Activated T-helper 1 cell treated with anti-CD3 and anti-CD28 coated beads, Interleukin-12 subunit alpha, Interleukin-12 subunit beta, Interleukin-2, Interleukin-4 antibody, amounts not matched to agents 30 ng/mL and 10 ng/mL and 1 ng/mL, durations not matched to agents 14 hours and 24 hours and 36 hours (primary cell): ENCODE measurements at regions not wholly inside any gene's neighbourhood (a gene's known extent, or its start where the extent isn't known, plus 50 kb on each side); places are given as distances from the start of the nearest gene placed in this dataset.
"Not testable (repeated sequence)": the region's sequence is repeated elsewhere in the genome, so short reads cannot be mapped to it uniquely, and the experiment has no call there.

Source experiments
- DNase-seq: peaks from one replicate; pipeline ENCODE4 v3.0.0; 2021; ENCODE audit warnings: low spot score
- H3K27ac Mint-ChIP-seq: one replicate; pipeline ENCODE4 v1.8.0; 2021; ENCODE audit warnings: mild to moderate bottlenecking, mixed read lengths
- H3K27me3 Mint-ChIP-seq: one replicate; pipeline ENCODE4 v1.8.0; 2022; ENCODE audit warnings: mild to moderate bottlenecking, moderate library complexity, mixed read lengths; ENCODE audit not compliant: insufficient read depth
- H3K36me3 Mint-ChIP-seq: one replicate; pipeline ENCODE4 v1.8.0; 2021; ENCODE audit warnings: low read depth, mixed read lengths
- H3K4me1 Mint-ChIP-seq: one replicate; pipeline ENCODE4 v1.8.0; 2021; ENCODE audit warnings: low read depth, mixed read lengths
- H3K4me3 Mint-ChIP-seq: one replicate; pipeline ENCODE4 v1.8.0; 2021; ENCODE audit warnings: mild to moderate bottlenecking, moderate library complexity, mixed read lengths
- H3K9me3 Mint-ChIP-seq: one replicate; pipeline ENCODE4 v1.8.0; 2021; ENCODE audit warnings: mixed read lengths
- intact Hi-C: fragments of 100-400 bp; cut with micrococcal nuclease; formaldehyde crosslinking; loops from one replicate; pipeline ENCODE4 v1.15.1; 2024

- Mint-ChIP-seq H3K27me3 (no peaks in the 10 kb centered on the region), H3K4me1 (no peaks in the 10 kb centered on the region), H3K4me3 (no peak overlapping the region), H3K9me3 (no peaks in the 10 kb centered on the region), H3K27ac (no peak overlapping the region), H3K36me3 (peaks cover 2% of the 10 kb centered on the region)
- DNase-seq: no peak
- intact Hi-C loops: no loop called here
Observed at GRCh38 chr4:11074581-11075241, 354.0 kb downstream of the HS3ST1 start.

DNA sequence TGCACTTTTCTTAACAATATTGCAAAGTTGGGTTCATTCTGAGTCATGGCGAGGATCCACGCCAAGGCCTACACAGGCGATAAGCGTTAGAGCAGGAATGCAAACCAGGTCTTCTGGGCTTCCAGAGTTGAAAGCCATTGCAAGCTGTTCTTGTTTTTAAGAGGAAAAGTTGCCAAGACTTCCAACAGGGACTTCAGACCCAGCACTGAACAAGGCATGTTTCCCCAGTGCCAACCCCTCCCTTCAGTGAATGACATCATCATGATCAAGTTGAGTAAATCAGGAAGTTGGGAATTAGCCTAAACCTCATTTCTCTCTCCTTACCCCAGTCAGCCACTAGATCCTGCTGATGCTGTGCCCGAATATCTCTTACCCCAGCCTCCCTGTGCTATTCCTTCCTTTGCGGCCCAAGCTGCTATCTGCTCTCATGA is 355.1 kb downstream of the HS3ST1 start:
- no peak for DNase-seq
- Mint-ChIP-seq H3K9me3 (no peaks in the 10 kb centered on the region), H3K27ac (no peak overlapping the region), H3K4me3 (no peak overlapping the region), H3K27me3 (no peaks in the 10 kb centered on the region), H3K36me3 (peaks cover 2% of the 10 kb centered on the region), H3K4me1 (no peaks in the 10 kb centered on the region)
- intact Hi-C loops: no loop called here

DNA sequence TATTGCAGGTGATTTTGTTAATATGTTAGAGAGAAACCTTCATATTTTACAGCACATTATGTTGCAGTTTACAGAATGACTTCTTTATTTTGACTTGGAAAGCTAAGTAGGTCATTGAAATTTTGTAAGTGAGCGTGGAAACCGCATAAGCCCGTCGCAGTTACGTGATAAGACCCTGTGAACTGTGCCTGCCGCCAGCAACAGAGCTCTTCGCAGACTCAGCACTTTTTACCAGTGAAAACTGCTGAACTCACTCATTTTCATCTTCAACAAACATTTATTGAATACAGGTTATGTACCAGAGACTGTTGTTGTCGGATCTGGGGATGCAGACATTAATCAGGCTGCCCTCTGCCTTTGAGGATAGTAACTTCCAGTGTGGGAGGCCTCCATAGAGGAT is 355.7 kb downstream of the HS3ST1 start:
- H3K4me3 Mint-ChIP-seq: no peak overlapping the region
- H3K4me1 Mint-ChIP-seq: no peaks in the 10 kb centered on the region
- H3K36me3 Mint-ChIP-seq: peaks cover 2% of the 10 kb centered on the region
- no peak overlapping the region for H3K27ac Mint-ChIP-seq
- DNase-seq: no peak
- intact Hi-C loops: no loop called here
- H3K9me3 Mint-ChIP-seq: no peaks in the 10 kb centered on the region
- no peaks in the 10 kb centered on the region for H3K27me3 Mint-ChIP-seq

DNA sequence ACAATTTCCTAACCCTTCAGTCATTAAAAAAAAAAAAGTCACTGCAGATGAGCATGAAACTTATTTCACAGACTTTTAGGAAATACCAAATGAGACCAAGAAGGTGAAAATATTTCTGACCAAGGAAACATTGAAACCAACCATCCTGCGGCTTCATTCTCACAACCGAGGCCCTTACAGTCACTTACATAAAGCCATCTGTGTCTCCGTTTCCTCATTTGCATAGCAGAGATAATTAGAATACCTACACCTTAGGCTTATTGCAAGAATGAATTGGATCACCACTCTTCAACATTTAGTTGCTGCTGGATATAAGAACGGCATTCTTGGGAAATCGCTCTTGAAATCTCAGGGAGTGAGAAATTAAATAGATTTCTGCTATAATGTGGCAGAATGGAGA is 356.2 kb downstream of the HS3ST1 start:
- Mint-ChIP-seq H3K4me3 (no peak overlapping the region), H3K36me3 (peaks cover 2% of the 10 kb centered on the region), H3K4me1 (no peaks in the 10 kb centered on the region), H3K27me3 (no peaks in the 10 kb centered on the region), H3K27ac (no peak overlapping the region), H3K9me3 (peaks cover 1% of the 10 kb centered on the region)
- DNase-seq: no peak
- intact Hi-C loops: no loop called here

DNA sequence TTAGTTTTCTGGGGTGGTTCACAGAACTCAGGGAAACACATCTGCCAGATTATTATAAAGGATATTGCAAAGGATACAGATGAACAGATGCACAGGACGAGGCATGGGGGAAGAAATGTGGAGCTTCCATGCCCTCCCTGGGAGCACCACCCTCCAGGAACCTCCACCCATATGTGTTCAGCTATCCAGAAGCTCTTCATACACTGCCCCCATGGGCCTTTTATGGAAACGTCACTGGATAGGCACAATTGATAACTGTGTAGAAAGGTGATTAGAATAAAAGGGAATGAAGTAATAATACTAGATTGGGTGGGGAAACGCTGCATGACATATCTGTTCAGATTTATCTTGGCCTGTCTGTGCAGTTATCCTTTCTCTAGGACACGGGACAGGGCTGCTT is 357.9 kb downstream of the HS3ST1 start:
- H3K36me3 Mint-ChIP-seq: no peaks in the 10 kb centered on the region
- H3K4me1 Mint-ChIP-seq: no peaks in the 10 kb centered on the region
- peaks cover 5% of the 10 kb centered on the region for H3K9me3 Mint-ChIP-seq
- DNase-seq: no peak
- no peak overlapping the region for H3K27ac Mint-ChIP-seq
- H3K4me3 Mint-ChIP-seq: no peak overlapping the region
- H3K27me3 Mint-ChIP-seq: no peaks in the 10 kb centered on the region
- intact Hi-C loops: no loop called here

DNA sequence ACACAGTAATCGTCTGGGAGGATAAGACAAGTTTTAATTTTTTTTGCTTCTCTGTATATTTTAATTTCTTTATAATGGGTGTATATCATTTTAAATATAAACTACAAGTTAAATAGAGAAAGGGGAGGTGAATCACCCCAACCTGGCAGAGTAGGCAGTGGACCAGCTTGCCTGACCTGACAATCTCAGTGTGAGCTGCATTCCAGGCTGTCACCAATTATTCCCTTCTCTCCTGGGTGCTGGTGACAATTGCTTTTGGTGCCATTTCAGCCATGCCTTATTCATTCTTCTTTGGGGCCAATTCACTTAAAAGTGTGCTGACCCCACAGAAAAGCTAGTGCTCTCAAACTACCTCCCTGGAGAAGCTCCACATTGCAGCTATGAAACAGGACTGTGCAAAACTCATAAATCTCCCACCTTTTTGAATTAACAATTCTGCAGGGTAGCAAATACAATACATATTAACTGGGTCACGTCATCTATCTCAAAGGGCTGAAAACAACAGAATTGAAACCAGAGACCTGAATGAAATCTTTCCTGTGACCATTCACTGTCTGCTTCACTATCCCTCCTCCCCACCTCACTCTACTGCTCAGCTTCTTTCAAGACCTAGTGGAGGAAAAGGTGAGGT is 359.0 kb downstream of the HS3ST1 start:
- H3K4me1 Mint-ChIP-seq: no peaks in the 10 kb centered on the region
- H3K36me3 Mint-ChIP-seq: no peaks in the 10 kb centered on the region
- no peak overlapping the region for H3K27ac Mint-ChIP-seq
- H3K9me3 Mint-ChIP-seq: peaks cover 5% of the 10 kb centered on the region
- no peak for DNase-seq
- H3K4me3 Mint-ChIP-seq: no peak overlapping the region
- intact Hi-C loops: no loop called here
- H3K27me3 Mint-ChIP-seq: no peaks in the 10 kb centered on the region

DNA sequence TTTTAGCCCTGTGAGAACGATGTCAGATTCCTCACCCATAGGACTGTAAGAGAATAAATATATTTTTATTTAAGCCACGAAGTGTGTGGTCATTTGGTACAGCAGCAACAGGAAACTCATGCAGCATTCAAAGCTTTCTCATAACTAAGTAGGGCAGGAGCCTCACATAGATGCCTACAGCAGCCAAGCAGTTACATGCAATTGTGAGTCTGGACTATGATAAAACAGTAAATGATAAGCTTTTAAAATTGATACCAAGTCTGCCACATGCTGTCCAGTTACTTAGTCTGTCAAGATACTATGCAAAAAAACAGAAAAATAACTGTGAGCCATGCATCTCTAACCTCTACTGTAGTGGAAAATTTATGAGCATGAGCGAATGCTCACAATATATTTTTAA is 359.6 kb downstream of the HS3ST1 start:
- H3K36me3 Mint-ChIP-seq: no peaks in the 10 kb centered on the region
- peaks cover 5% of the 10 kb centered on the region for H3K9me3 Mint-ChIP-seq
- H3K4me3 Mint-ChIP-seq: no peak overlapping the region
- H3K4me1 Mint-ChIP-seq: no peaks in the 10 kb centered on the region
- no peak overlapping the region for H3K27ac Mint-ChIP-seq
- DNase-seq: no peak
- H3K27me3 Mint-ChIP-seq: no peaks in the 10 kb centered on the region
- intact Hi-C loops: no loop called here

- H3K36me3 Mint-ChIP-seq, DNase-seq, H3K4me3 Mint-ChIP-seq, H3K27me3 Mint-ChIP-seq, H3K9me3 Mint-ChIP-seq, H3K27ac Mint-ChIP-seq, intact Hi-C loops, H3K4me1 Mint-ChIP-seq: not testable (repeated sequence)
Observed at GRCh38 chr4:11066584-11066983, 362.1 kb downstream of the HS3ST1 start.

DNA sequence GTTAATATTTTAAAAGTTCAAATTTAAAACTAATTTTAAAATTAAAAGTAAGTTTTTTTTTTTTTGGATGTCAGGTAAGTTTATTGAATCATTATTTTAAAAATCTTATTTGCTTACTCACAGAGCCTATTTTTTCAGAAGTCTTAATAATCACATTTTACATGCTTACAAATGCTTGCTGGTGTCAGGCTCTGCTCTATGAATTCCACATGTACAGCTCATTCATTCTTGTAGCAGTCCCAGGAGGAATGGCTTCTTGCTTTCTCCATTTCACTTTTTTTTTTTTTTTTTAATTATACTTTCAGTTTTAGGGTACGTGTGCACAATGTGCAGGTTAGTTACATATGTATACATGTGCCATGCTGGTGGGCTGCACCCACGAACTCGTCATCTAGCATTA is 368.1 kb downstream of the HS3ST1 start:
- intact Hi-C loops, H3K36me3 Mint-ChIP-seq, DNase-seq, H3K9me3 Mint-ChIP-seq, H3K4me1 Mint-ChIP-seq, H3K27me3 Mint-ChIP-seq, H3K27ac Mint-ChIP-seq, H3K4me3 Mint-ChIP-seq: not testable (repeated sequence)

GRCh38 chr4:11054937-11055336 is 370.4 kb upstream of the CLNK start:
- H3K36me3 Mint-ChIP-seq, intact Hi-C loops, H3K27ac Mint-ChIP-seq, H3K4me1 Mint-ChIP-seq, H3K4me3 Mint-ChIP-seq, H3K27me3 Mint-ChIP-seq, DNase-seq, H3K9me3 Mint-ChIP-seq: not testable (repeated sequence)

GRCh38 chr4:11053601-11054220 is 369.1 kb upstream of the CLNK start:
- H3K36me3 Mint-ChIP-seq: no peaks in the 10 kb centered on the region
- DNase-seq: no peak
- H3K4me3 Mint-ChIP-seq: no peak overlapping the region
- H3K27me3 Mint-ChIP-seq: peaks cover 1% of the 10 kb centered on the region
- no peaks in the 10 kb centered on the region for H3K9me3 Mint-ChIP-seq
- no peaks in the 10 kb centered on the region for H3K4me1 Mint-ChIP-seq
- intact Hi-C loops: no loop called here
- no peak overlapping the region for H3K27ac Mint-ChIP-seq

GRCh38 chr4:11051181-11051580 is 366.6 kb upstream of the CLNK start:
- DNase-seq: no peak
- Mint-ChIP-seq H3K36me3 (no peaks in the 10 kb centered on the region), H3K27ac (no peak overlapping the region), H3K4me3 (no peak overlapping the region), H3K27me3 (peaks cover 3% of the 10 kb centered on the region), H3K4me1 (no peaks in the 10 kb centered on the region), H3K9me3 (no peaks in the 10 kb centered on the region)
- intact Hi-C loops: no loop called here

GRCh38 chr4:11050766-11051165 is 366.2 kb upstream of the CLNK start:
- no peaks in the 10 kb centered on the region for H3K9me3 Mint-ChIP-seq

More at GRCh38 chr4:11050766-11051165, 366.2 kb upstream of the CLNK start:
- peaks cover 5% of the 10 kb centered on the region for H3K27me3 Mint-ChIP-seq
- H3K4me3 Mint-ChIP-seq: no peak overlapping the region
- intact Hi-C loops: no loop called here
- H3K27ac Mint-ChIP-seq: no peak overlapping the region
- H3K4me1 Mint-ChIP-seq: no peaks in the 10 kb centered on the region
- H3K36me3 Mint-ChIP-seq: no peaks in the 10 kb centered on the region
- no peak for DNase-seq
